Activated naive CD4-positive, alpha-beta T cell treated with anti-CD3 and anti-CD28 coated beads for 36 hours (primary cell): ENCODE measurements at regions not wholly inside any gene's neighbourhood (a gene's known extent, or its start where the extent isn't known, plus 50 kb on each side); places are given as distances from the start of the nearest gene placed in this dataset.

Experiments
- CTCF ChIA-PET: fragments of 350-600 bp; sonication (Branson Sonifier 250); formaldehyde crosslinking; loops from one replicate; lab custom pipeline; 2021; ENCODE audit warnings: antibody characterized with exemption; lab: Charles Lee
- DNase-seq: peaks from one replicate; pipeline ENCODE4 v3.0.0-alpha.2; 2020
- H3K27ac Mint-ChIP-seq: one replicate; pipeline ENCODE4 v1.8.0; 2021; ENCODE audit warnings: mild to moderate bottlenecking, mixed read lengths
- H3K27me3 Mint-ChIP-seq: one replicate; pipeline ENCODE4 v1.8.0; 2021; ENCODE audit warnings: low read depth, mixed read lengths
- H3K36me3 Mint-ChIP-seq: one replicate; pipeline ENCODE4 v1.8.0; 2021; ENCODE audit warnings: low read depth, mixed read lengths
- H3K4me1 Mint-ChIP-seq: one replicate; pipeline ENCODE4 v1.8.0; 2021; ENCODE audit warnings: low read depth, mixed read lengths
- H3K4me3 Mint-ChIP-seq: one replicate; pipeline ENCODE4 v1.8.0; 2021; ENCODE audit warnings: mild to moderate bottlenecking, moderate library complexity, mixed read lengths
- H3K9me3 Mint-ChIP-seq: one replicate; pipeline ENCODE4 v1.8.0; 2021; ENCODE audit warnings: mixed read lengths
- intact Hi-C: fragments of 100-400 bp; cut with micrococcal nuclease; formaldehyde crosslinking; loops from one replicate; pipeline ENCODE4 v1.15.1; 2023

DNA sequence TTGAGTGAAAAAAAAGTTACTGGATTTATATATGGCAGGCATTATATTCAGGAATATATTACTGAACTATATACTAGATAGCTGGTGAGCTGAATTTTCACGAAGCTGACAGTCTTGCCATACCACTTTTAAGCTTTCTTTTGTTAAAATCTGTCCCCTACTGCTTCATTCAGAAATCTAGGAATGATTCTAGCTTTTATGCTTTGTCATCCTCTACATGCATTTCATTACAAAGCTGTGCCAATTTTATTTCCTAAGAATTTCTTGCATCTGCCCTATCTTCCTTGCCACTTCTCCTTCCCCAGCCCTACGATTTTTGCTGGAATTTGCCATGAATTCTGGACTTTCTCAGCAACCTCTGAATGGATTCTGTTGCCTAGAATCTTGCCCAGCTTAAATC, 158.5 kb upstream of the ADGRB3 start:
- DNase-seq, result no peak

DNA sequence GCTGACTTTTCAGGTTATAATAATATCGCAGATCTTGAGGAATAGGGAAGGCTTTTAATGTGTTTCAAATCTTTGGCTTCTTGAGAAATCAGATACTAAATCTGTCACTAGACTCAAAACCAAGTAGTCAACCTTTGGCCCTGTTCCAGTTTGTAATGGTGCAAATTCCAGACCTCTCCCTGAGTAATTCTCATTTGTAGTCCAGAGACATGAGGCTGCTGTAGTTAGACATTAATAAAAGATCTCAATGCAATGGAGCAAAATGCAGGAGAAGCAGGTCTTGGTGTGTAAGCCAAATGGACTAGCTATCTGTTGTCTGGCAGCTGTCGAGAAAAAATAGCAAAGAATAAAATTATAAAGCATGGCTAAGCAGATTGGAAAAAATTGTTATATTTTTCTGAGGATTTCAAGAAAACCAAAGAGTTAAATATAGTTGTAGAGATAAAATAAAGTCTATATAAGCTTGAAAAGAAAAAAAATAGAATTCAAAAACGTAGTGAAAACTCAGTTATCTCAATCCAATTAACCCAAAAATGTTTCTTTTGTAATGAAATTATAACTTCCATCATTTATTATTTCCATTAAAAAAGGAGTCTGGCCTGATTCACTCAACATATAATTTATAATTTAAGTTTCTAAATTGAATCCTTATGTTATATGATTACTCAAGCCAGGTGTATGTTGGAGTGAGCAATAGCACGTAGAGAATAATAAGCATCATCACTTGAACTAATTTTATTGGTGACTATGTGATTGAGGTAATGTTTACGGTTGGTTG, 161.5 kb upstream of the ADGRB3 start:
- no peak overlapping the region for H3K27ac Mint-ChIP-seq
- no peak overlapping the region for H3K4me3 Mint-ChIP-seq
- H3K27me3 Mint-ChIP-seq, result no peaks in the 10 kb centered on the region
- intact Hi-C loops, result no loop called here
- no peak for DNase-seq
- CTCF ChIA-PET, result interaction anchor here (0.6 kb wide), 1 partner anchor 18 kb away, joined by 3 read pairs; no protein-coding TSS in a partner anchor
- no peaks in the 10 kb centered on the region for H3K36me3 Mint-ChIP-seq
- H3K9me3 Mint-ChIP-seq, result peaks cover 5% of the 10 kb centered on the region
- no peaks in the 10 kb centered on the region for H3K4me1 Mint-ChIP-seq

More for the DNA sequence above, 158.5 kb upstream of the ADGRB3 start:
- Mint-ChIP-seq H3K9me3 (peaks cover 5% of the 10 kb centered on the region), H3K4me3 (no peak overlapping the region), H3K36me3 (no peaks in the 10 kb centered on the region), H3K4me1 (no peaks in the 10 kb centered on the region), H3K27ac (no peak overlapping the region), H3K27me3 (no peaks in the 10 kb centered on the region)
- intact Hi-C loops, result no loop called here
- CTCF ChIA-PET, result no interaction called here

DNA sequence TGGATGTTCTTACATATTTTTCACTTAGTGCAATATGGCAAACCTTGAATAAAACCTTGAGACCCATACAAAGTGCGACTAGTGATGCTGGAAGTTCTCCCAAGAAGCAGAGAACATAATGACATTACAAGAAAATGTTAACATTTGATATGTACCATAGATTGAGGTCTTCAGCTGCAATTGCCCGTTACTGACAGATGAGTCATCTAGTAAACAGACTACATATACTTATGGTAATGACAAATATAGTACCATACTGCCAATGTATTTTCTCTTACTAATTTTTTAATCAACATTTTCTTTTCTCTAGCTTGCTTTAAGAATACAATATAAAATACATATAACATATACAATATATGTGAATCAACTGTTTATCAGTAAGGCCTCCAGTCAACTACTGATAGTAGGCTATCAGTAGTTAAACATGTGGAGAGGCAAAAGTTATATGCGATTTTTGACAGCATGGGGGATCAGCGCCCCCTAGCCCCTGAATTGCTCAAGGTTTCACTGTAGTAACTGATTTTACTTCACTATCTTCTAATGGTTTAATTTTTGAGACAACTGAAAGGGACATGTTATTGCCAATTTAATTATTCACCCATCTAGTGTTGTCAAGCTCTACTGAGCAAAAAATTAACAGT, 166.7 kb upstream of the ADGRB3 start:
- Mint-ChIP-seq H3K4me3 (no peak overlapping the region), H3K9me3 (peaks cover 4% of the 10 kb centered on the region), H3K27ac (no peak overlapping the region), H3K36me3 (no peaks in the 10 kb centered on the region), H3K27me3 (no peaks in the 10 kb centered on the region), H3K4me1 (no peaks in the 10 kb centered on the region)
- DNase-seq, result peak; percentile 4
- CTCF ChIA-PET, result interaction anchor here (1.5 kb wide), 1 partner anchor 126 kb away, joined by 3 read pairs; no protein-coding TSS in a partner anchor
- intact Hi-C loops, result no loop called here

DNA sequence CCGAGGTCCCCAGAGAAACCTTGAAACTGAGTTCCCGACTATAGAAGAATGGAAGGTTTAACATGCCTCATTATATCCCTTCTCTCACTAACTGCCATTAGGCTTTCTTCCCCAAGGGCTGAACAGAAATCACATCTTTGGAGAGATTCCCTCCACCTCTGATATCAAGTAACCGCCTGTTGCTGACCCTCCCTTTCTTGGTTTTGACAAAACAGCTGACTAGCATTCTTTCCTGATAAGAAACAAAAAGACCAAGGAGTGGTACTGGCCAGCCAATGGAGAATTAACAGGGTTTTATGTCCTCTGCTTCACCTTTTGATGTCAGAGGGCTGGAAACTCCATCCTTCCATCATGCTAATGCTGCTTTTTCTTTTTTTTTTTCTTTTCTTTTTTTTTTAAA, 176.6 kb upstream of the ADGRB3 start:
- Mint-ChIP-seq H3K27ac (no peak overlapping the region), H3K9me3 (peaks cover 10% of the 10 kb centered on the region), H3K36me3 (no peaks in the 10 kb centered on the region), H3K4me1 (no peaks in the 10 kb centered on the region), H3K27me3 (no peaks in the 10 kb centered on the region), H3K4me3 (no peak overlapping the region)
- no peak for DNase-seq
- intact Hi-C loops, result no loop called here
- CTCF ChIA-PET, result no interaction called here

DNA sequence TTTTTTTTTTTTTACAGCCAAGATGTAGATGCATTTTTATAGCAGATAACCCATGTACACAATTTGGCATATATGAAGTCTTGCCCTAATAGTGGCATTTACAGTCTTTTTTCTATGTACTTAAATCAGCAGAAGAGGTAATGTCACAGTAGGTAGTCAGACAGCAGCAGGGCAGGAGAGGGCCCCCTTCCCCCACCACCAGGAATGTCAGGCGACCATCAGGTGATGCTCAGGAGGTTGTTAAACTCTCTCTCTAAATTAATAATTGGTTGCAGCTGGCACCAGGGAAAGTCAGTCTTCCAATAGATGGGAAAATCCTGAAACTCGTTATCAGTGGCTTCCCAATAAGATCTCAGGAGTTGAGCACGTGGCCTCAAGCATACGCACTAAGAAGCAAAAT, 188.0 kb upstream of the ADGRB3 start:
- Mint-ChIP-seq H3K27me3 (no peaks in the 10 kb centered on the region), H3K9me3 (peaks cover 3% of the 10 kb centered on the region), H3K36me3 (no peaks in the 10 kb centered on the region), H3K4me3 (no peak overlapping the region), H3K27ac (no peak overlapping the region), H3K4me1 (no peaks in the 10 kb centered on the region)
- no peak for DNase-seq
- intact Hi-C loops, result no loop called here
- CTCF ChIA-PET, result no interaction called here

DNA sequence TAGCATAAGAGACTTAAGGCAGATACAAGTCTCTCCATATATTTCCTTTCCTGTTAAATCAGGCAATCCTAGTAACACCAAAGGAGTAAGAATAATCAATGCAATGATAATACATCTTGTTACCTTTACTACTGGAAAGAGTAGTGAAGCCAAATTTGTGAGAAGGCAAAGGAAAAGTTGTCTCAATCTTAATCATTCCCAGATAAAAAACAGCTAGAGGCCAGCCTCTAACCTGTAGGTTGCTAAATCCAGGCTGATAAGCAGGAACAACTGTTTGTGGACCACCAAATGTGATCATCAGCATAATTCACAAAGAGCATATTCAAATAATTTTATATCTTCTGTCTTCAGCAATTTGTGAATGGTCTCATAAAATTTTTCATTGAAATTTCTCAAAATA, 189.2 kb upstream of the ADGRB3 start:
- Mint-ChIP-seq H3K27ac (no peak overlapping the region), H3K27me3 (no peaks in the 10 kb centered on the region), H3K4me1 (no peaks in the 10 kb centered on the region), H3K36me3 (no peaks in the 10 kb centered on the region), H3K4me3 (no peak overlapping the region), H3K9me3 (no peaks in the 10 kb centered on the region)
- intact Hi-C loops, result no loop called here
- DNase-seq, result no peak
- CTCF ChIA-PET, result no interaction called here

DNA sequence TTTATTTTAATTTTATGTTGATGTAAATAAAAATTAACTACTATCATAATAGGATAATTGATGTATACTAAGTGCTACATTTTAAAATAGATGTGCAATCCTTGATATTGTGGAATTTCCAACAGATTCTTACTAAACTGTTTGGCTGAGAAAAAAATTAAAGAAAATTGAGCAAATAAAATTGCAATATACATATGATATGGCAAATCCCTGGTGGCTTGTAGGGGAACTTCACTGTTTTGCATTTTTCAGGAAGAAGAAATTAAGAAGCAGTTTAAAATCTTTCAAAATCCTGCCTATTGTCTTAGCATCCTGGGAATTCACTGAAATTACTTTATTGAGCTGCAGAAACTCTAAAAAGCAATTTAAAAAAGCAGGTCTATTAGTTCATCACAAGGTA, 191.4 kb upstream of the ADGRB3 start:
- Mint-ChIP-seq H3K36me3 (no peaks in the 10 kb centered on the region), H3K27ac (no peak overlapping the region), H3K4me3 (no peak overlapping the region), H3K27me3 (no peaks in the 10 kb centered on the region), H3K4me1 (no peaks in the 10 kb centered on the region), H3K9me3 (no peaks in the 10 kb centered on the region)
- CTCF ChIA-PET, result no interaction called here
- no peak for DNase-seq
- intact Hi-C loops, result no loop called here

DNA sequence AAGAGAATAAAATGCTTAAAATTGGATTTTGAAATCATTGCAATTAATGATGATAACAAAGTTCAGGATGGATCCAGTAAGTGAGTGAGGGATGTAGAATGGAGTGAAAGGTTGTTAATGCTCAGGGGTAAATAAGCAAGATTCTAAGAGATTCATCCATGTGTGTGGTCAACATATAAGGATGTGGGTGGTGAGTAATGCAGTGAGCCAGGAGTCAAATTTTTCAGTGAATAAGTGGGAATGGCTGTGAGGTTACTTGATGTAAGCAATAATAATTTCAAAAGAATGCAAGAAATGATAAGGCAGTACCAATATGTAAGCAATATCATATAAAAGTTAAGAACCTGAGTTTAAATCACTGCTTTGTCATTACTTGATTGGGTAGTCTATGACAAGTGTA, 207.5 kb upstream of the ADGRB3 start:
- Mint-ChIP-seq H3K27ac (no peak overlapping the region), H3K4me3 (no peak overlapping the region), H3K9me3 (peaks cover 9% of the 10 kb centered on the region), H3K36me3 (no peaks in the 10 kb centered on the region), H3K27me3 (no peaks in the 10 kb centered on the region), H3K4me1 (no peaks in the 10 kb centered on the region)
- intact Hi-C loops, result no loop called here
- DNase-seq, result no peak
- CTCF ChIA-PET, result no interaction called here

DNA sequence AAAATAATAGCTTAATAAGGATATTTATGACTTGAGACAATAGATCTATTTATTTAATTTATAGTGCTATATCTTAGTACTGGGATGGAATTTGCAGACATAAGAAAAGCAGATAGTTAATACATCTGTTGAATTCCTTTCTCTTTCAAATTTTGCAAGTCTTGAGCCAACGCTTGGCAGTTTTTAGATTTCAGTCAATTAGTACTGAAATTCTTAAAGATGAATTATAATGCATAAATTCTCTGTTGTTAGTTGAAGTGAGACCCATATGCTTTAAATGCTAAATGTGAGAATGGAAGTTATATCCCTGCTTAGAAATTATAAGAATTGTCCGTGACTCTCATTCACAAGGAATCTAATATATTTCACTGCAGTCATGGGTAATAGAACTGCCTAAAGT, 225.1 kb upstream of the ADGRB3 start:
- peaks cover 4% of the 10 kb centered on the region for H3K9me3 Mint-ChIP-seq
- no peaks in the 10 kb centered on the region for H3K27me3 Mint-ChIP-seq
- H3K4me3 Mint-ChIP-seq, result no peak overlapping the region
- intact Hi-C loops, result no loop called here
- H3K4me1 Mint-ChIP-seq, result no peaks in the 10 kb centered on the region
- DNase-seq, result no peak
- CTCF ChIA-PET, result no interaction called here
- H3K27ac Mint-ChIP-seq, result no peak overlapping the region
- H3K36me3 Mint-ChIP-seq, result no peaks in the 10 kb centered on the region

DNA sequence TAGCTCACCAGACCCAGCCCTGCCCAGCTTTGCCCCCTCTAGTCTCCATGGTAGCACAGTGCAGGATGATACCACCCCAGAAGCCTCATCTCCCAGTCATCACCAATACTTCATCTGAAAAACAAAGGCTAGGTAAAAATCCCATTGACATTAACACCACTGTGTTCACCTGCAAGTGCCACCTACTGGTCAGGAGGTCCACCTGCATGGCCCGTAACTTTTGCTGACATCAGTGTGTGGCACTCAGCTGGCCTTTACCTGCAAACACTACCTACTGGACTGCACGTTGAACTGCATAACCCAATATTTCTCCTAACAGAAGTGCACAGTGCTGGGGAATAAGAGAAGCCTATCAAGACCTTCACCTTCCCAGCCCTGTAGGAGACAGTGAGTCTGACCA, 234.7 kb upstream of the ADGRB3 start:
- Mint-ChIP-seq H3K4me1 (no peaks in the 10 kb centered on the region), H3K27ac (no peak overlapping the region), H3K27me3 (no peaks in the 10 kb centered on the region), H3K36me3 (no peaks in the 10 kb centered on the region), H3K9me3 (peaks cover 8% of the 10 kb centered on the region), H3K4me3 (no peak overlapping the region)
- CTCF ChIA-PET, result no interaction called here
- no peak for DNase-seq
- intact Hi-C loops, result no loop called here

DNA sequence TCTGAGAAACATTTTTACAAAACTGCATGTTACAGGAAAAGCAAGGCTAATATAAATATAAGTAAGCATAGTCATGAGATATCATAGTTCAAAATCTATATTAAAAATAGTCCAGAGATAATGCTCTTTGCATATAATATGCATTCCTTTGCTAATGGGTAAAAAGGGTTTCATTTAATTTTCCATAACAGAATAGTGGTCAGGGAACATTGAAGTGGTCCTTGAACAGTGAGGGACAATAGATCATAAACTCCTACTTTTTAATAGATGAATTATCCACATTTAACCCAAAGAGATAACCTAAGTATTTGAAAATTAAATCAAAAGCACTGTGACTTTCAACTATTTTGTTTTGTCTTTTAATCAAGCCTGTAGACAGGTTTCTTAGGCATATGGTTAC, 243.1 kb upstream of the ADGRB3 start:
- Mint-ChIP-seq H3K4me1 (no peaks in the 10 kb centered on the region), H3K9me3 (peaks cover 4% of the 10 kb centered on the region), H3K27me3 (no peaks in the 10 kb centered on the region), H3K4me3 (no peak overlapping the region), H3K36me3 (no peaks in the 10 kb centered on the region), H3K27ac (no peak overlapping the region)
- DNase-seq, result no peak
- intact Hi-C loops, result no loop called here
- CTCF ChIA-PET, result no interaction called here

DNA sequence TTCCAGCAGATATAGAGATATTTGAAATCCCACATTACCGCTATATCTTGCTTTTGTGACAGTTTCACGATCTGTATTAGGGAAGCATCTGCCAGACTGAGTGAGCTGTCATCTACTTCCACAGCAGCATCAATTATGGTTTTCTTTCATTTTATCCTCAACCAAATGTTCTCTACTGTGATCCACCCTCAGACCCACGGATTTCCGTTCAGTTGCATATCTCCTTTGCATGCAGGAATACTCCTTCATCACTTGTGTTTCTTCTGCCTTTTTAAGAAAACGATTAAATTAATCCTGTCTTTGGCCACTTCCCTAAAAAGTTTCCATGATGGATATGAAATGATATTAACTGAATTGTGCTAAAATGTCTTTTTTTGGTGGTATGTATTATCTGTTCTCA, 262.1 kb upstream of the ADGRB3 start:
- H3K36me3 Mint-ChIP-seq, result no peaks in the 10 kb centered on the region
- DNase-seq, result no peak
- H3K9me3 Mint-ChIP-seq, result no peaks in the 10 kb centered on the region
- no peaks in the 10 kb centered on the region for H3K27me3 Mint-ChIP-seq
- H3K4me1 Mint-ChIP-seq, result no peaks in the 10 kb centered on the region
- no peak overlapping the region for H3K4me3 Mint-ChIP-seq
- intact Hi-C loops, result no loop called here
- CTCF ChIA-PET, result no interaction called here
- H3K27ac Mint-ChIP-seq, result no peak overlapping the region

DNA sequence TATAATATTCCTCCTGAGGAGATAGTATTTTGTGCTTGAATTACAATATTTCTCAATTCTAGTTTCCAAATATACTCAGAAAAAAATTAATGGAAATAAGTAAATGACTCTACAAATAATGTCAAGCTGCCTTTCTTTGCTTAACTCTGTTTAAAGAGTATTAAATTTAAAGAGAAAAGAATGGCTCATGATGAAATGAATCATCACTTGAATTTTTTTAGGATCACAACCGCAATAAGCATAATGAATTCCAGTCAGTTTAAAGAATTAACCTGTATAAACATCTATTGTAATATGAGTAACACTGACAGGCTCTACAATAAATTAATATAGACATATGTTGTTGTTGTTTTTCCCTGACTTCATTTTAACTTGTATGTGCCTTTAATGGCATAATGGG, 266.2 kb upstream of the ADGRB3 start:
- H3K27me3 Mint-ChIP-seq, result no peaks in the 10 kb centered on the region
- intact Hi-C loops, result no loop called here
- peaks cover 3% of the 10 kb centered on the region for H3K9me3 Mint-ChIP-seq
- CTCF ChIA-PET, result no interaction called here
- DNase-seq, result no peak
- H3K4me3 Mint-ChIP-seq, result no peak overlapping the region
- H3K36me3 Mint-ChIP-seq, result no peaks in the 10 kb centered on the region
- no peak overlapping the region for H3K27ac Mint-ChIP-seq
- no peaks in the 10 kb centered on the region for H3K4me1 Mint-ChIP-seq
